RWPE1 (cell line): ENCODE measurements at regions not wholly inside any gene's neighbourhood (a gene's known extent, or its start where the extent isn't known, plus 50 kb on each side); places are given as distances from the start of the nearest gene placed in this dataset.
"Not testable (repeated sequence)": the region's sequence is repeated elsewhere in the genome, so short reads cannot be mapped to it uniquely, and the experiment has no call there.

ENCODE experiments used
- CTCF ChIA-PET: fragments of 350-600 bp; sonication (Branson Sonifier 250); formaldehyde crosslinking; extraction: SDS; loops from one replicate; lab custom pipeline; 2021; lab: Yijun Ruan, JAX
- POLR2A ChIA-PET: fragments of 400-600 bp; formaldehyde crosslinking; extraction: SDS; loops from one replicate; lab custom pipeline; 2020; ENCODE audit warnings: antibody characterized with exemption; ENCODE audit not compliant: low non-redundant PET; lab: Yijun Ruan, JAX
- DNase-seq: peaks from one replicate; pipeline ENCODE4 v3.0.0; 2012; ENCODE audit warnings: low spot score
- H3K27ac ChIP-seq: fragments of 450-650 bp; 2 replicates; pipeline ENCODE4 v1.5.1; 2017
- TF ChIP-seq, protein P1 (sequence below): fragments of 450-650 bp; conservative IDR thresholded peaks from 2 replicates; pipeline ENCODE4 v1.5.1; 2017; ENCODE audit warnings: low read depth, mild to moderate bottlenecking

DNA sequence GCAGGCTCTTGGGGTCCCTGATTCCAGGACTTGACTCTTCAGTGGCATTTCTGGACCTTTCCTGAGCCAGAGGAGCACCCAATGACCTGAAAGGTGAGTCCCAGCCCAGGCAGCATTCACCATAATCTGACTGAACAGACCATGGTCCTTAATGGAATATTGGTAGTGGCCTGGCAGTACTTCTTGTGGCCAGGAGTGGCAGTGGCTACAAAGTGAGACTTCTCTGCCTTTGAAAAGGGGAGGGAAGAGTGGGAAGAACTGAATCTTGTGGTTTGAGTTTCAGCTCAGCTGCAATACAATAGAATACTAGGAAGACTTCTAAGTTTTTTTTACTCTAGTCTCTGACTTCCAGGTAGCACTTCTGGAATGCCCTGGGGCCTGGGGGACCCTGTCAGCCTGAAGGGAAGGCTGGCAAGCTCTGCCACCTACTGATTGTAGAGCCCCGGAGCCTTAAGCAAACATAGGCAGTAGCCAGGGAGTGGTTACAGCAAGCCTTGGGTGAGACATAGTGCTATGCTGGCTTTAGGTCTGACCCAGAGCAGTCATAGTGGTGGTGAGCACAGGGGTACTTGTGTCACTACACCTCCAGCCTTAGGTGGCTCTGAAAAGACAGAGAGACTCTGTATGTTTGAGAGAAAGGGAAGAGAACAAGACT is 674.2 kb upstream of the MANEA start:
- POLR2A ChIA-PET, result no interaction called here
- DNase-seq, result no peak
- CTCF ChIA-PET, result no interaction called here
- TF ChIP-seq, protein P1, sequence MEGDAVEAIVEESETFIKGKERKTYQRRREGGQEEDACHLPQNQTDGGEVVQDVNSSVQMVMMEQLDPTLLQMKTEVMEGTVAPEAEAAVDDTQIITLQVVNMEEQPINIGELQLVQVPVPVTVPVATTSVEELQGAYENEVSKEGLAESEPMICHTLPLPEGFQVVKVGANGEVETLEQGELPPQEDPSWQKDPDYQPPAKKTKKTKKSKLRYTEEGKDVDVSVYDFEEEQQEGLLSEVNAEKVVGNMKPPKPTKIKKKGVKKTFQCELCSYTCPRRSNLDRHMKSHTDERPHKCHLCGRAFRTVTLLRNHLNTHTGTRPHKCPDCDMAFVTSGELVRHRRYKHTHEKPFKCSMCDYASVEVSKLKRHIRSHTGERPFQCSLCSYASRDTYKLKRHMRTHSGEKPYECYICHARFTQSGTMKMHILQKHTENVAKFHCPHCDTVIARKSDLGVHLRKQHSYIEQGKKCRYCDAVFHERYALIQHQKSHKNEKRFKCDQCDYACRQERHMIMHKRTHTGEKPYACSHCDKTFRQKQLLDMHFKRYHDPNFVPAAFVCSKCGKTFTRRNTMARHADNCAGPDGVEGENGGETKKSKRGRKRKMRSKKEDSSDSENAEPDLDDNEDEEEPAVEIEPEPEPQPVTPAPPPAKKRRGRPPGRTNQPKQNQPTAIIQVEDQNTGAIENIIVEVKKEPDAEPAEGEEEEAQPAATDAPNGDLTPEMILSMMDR, result no peak
- H3K27ac ChIP-seq, result no peak overlapping the region

DNA sequence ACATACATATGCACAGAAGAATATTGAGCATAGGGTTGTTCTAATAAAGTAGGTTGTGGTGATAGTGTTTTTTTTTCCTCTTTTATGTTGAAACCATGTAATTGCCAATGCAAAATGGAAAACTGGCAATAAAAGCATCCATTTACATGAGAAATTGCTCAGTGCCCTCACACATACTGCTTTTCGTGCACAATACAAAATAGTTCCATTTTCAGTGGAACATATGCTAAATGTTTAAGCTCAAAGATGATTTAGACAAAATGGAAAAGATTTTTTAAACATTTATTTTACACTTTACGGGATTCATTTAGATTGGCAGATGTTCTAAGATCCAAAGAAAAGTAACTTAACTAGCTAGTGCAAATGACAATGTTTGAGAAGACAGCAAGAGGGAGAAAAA is 678.1 kb upstream of the MANEA start:
- TF ChIP-seq, protein P1, result no peak
- ChIA-PET CTCF (interaction anchor here (0.7 kb wide), 1 partner anchor 21 kb away, joined by 3 read pairs; no protein-coding TSS in a partner anchor), POLR2A (no interaction called here)
- no peak for DNase-seq
- H3K27ac ChIP-seq, result no peak overlapping the region

DNA sequence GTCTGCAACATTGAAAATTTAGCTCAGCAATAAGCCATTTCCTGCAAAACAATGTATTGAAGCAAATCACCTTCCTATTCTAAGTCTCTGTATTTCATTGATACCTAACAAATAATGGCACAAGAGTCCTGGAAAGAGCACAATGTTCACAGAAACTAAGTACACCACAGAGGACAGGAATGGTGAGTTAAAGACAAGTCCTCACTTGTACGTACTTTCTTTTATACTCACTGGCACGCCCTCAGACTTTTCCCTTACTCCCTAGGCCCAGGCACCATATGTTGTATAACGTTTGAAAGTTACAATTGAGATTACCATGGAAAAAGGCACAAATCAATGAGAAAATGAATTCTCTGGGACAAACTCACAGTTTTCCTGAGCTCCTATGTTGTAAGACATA is 683.0 kb upstream of the MANEA start:
- H3K27ac ChIP-seq, result no peak overlapping the region
- peak; percentile 23 for DNase-seq
- CTCF ChIA-PET, result no interaction called here
- TF ChIP-seq, protein P1, result no peak
- POLR2A ChIA-PET, result no interaction called here

DNA sequence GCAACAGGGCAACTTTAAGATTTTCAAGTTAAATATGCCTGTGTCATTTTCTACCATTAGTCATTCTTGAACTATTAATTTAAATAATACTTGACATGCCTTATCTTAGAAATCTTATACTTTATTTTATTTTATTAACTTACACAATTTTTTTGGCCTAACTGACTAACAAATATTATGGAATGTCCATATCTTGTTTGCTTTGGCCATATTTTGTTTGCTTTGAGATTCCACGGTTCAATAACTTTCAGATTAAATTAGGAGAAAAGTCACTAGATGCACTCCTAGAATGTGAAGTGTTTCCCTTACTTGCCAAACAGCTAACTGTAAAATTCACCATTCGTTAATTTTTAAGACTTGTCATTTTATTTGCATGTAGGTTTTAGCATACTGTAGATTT is 684.0 kb upstream of the MANEA start:
- DNase-seq, result no peak
- ChIA-PET POLR2A (no interaction called here), CTCF (no interaction called here)
- H3K27ac ChIP-seq, result no peak overlapping the region
- TF ChIP-seq, protein P1, result no peak

DNA sequence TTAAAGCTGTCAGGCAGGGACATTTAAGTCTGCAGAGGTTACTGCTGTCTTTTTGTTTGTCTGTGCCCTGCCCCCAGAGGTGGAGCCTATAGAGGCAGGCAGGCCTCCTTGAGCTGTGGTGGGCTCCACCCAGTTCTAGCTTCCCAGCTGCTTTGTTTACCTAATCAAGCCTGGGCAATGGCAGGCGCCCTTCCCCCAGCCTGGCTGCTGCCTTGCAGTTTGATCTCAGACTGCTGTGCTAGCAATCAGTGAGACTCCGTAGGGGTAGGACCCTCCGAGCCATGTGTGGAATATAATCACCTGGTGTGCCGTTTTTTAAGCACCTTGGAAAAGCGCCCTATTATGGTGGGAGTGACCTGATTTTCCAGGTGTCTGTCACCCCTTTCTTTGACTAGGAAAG is 703.5 kb upstream of the MANEA start:
- DNase-seq, CTCF ChIA-PET, H3K27ac ChIP-seq, POLR2A ChIA-PET: not testable (repeated sequence)

DNA sequence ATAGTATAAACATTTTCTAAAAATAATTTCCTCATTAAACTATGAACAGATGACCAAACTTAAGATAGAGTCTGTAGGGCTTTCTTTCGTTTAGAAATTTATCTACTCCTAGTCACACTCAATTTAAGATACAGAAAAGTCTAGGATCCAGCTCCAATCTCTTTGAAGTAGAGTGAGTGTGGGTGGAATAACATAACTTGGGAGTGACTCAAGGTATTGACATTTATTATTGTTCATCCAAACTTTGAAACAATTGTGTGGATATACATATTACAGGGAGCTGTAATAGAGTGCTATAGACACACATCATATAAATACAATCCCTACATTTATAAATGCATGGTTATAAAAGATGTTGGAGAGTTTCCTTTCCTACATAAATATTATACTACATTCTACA is 715.2 kb upstream of the MANEA start:
- H3K27ac ChIP-seq, result no peak overlapping the region
- ChIA-PET CTCF (no interaction called here), POLR2A (no interaction called here)
- DNase-seq, result peak; percentile 4
- TF ChIP-seq, protein P1, result no peak

DNA sequence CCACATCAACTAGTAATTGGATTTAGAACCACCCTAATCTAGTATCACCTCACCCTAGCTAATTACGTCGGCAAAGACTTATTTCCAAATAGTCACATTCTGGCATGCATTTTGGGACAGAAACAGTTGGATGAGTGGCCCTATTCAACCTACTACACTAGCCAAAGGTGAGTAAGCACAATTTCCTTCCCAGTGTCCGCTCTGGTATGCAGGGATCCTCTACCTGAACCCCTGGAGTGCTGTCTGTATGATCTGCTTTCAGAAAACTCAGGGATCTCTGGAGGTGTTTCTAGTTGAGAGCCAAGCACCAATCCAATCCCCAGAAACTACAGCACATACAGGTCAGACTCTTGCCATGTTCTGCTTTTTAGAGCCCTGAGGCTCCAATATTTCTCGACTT is 717.4 kb upstream of the MANEA start:
- ChIA-PET CTCF (no interaction called here), POLR2A (no interaction called here)
- DNase-seq, result no peak
- H3K27ac ChIP-seq, result no peak overlapping the region
- TF ChIP-seq, protein P1, result no peak

DNA sequence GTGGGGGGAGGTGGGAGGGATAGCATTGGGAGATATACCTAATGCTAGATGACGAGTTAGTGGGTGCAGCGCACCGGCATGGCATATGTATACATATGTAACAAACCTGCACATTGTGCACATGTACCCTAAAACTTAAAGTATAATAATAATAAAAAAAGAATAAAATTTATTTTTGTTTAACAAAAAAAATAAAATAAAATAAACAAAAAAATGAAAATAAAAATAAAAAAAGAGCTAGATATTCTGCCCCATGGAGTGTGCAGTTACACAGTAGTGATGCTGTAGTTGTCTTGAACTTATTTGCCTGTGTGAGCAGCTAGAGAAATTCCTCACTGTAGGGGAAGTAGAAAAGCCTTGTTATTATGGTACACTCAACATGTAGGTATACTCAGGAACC is 720.3 kb upstream of the MANEA start:
- POLR2A ChIA-PET, CTCF ChIA-PET: not testable (repeated sequence)

DNA sequence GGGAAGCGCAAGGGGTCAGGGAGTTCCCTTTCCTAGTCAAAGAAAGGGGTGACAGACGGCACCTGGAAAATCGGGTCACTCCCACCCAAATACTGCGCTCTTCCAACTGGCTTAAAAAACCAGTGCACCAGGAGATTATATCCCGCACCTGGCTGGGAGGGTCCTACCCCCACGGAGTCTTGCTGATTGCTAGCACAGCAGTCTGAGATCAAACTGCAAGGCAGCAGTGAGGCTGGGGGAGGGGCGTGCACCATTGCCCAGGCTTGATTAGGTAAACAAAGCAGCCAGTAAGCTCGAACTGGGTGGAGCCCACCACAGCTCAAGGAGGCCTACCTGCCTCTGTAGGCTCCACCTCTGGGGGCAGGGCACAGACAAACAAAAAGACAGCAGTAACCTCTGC is 726.0 kb upstream of the MANEA start:
- CTCF ChIA-PET, POLR2A ChIA-PET: not testable (repeated sequence)

More for the DNA sequence above, 720.3 kb upstream of the MANEA start:
- H3K27ac ChIP-seq, DNase-seq: not testable (repeated sequence)

More for the DNA sequence above, 726.0 kb upstream of the MANEA start:
- H3K27ac ChIP-seq, DNase-seq: not testable (repeated sequence)
